K562 (cell line): ENCODE measurements at regions not wholly inside any gene's neighbourhood (a gene's known extent, or its start where the extent isn't known, plus 50 kb on each side); places are given as distances from the start of the nearest gene placed in this dataset.

Source experiments
- BCL6 ChIP-seq: fragments of 250-450 bp; sonication (Bioruptor Pico); IDR thresholded peaks from 2 replicates; pipeline ENCODE4 v1.4.0; 2020
- FOXM1 ChIP-seq, 2 experiments: fragments of 450-650 bp in 1 of 2; sonication (generic) in 1 of 2; formaldehyde crosslinking in 1 of 2; IDR thresholded peaks; 2 replicates each; pipeline versions ENCODE4 v1.6.1 to v1.9.0; 2017 to 2022; ENCODE audit warnings: low read depth in 2 of 2, mild to moderate bottlenecking in 2 of 2, missing genetic modification reagents in 1 of 2, moderate library complexity in 1 of 2
- HLTF ChIP-seq: fragments of 450-650 bp; IDR thresholded peaks from 2 replicates; pipeline ENCODE4 v1.6.1; 2016
- HNRNPL ChIP-seq: fragments of 200-400 bp; formaldehyde crosslinking; IDR thresholded peaks from 2 replicates; pipeline ENCODE4 v1.6.1; 2017; ENCODE audit warnings: low read depth, mild to moderate bottlenecking, low read length
- MEIS2 ChIP-seq: fragments of 450-650 bp; IDR thresholded peaks from 2 replicates; pipeline ENCODE4 v1.6.1; 2014; ENCODE audit warnings: mild to moderate bottlenecking; ENCODE audit not compliant: partially characterized antibody
- MYC ChIP-seq, 2 experiments: fragments of 250-450 bp in 1 of 2; sonication (Bioruptor Pico) in 1 of 2; IDR thresholded peaks; 2 replicates each; pipeline versions ENCODE4 v1.5.1 to v1.6.1; 2012 to 2021; ENCODE audit warnings: low read depth in 2 of 2, borderline replicate concordance in 1 of 2, improper control_type of control experiment in 1 of 2, low read length in 1 of 2, mild to moderate bottlenecking in 1 of 2, moderate library complexity in 1 of 2
- NBN ChIP-seq: fragments of 450-650 bp; IDR thresholded peaks from 2 replicates; pipeline ENCODE4 v1.6.1; 2016; ENCODE audit warnings: low read depth, mild to moderate bottlenecking
- RBBP5 ChIP-seq: fragments of 200-600 bp; sonication (generic); IDR thresholded peaks from 2 replicates; pipeline ENCODE4 v1.6.1; 2012; ENCODE audit warnings: borderline replicate concordance, mild to moderate bottlenecking, low read length, control low read depth, inconsistent platforms; ENCODE audit not compliant: insufficient read depth, poor library complexity, severe bottlenecking
- TEAD1 ChIP-seq, 2 experiments: fragments of 450-650 bp in 1 of 2; sonication (generic) in 1 of 2; formaldehyde crosslinking; IDR thresholded peaks; 2 replicates each; pipeline versions ENCODE4 v1.4.0 to v1.8.0; 2020 to 2022; ENCODE audit warnings: mild to moderate bottlenecking in 2 of 2, missing genetic modification reagents in 1 of 2
- TRIM24 ChIP-seq, 2 experiments: fragments of 450-650 bp; IDR thresholded peaks; 2 replicates each; pipeline ENCODE4 v1.6.1; 2016
- ZEB2 ChIP-seq: fragments of 450-650 bp; IDR thresholded peaks from 2 replicates; pipeline ENCODE4 v1.6.1; 2016
- ZNF121 ChIP-seq: sonication (generic); formaldehyde crosslinking; conservative IDR thresholded peaks from 2 replicates; pipeline ENCODE4 v1.8.0; 2022; ENCODE audit warnings: missing genetic modification reagents
- ZNF184 ChIP-seq: sonication (generic); formaldehyde crosslinking; IDR thresholded peaks from 2 replicates; pipeline ENCODE4 v1.5.0; 2020; ENCODE audit warnings: missing genetic modification reagents
- ZNF311 ChIP-seq: fragments of 250-450 bp; sonication (Bioruptor Pico); IDR thresholded peaks from 2 replicates; pipeline ENCODE4 v1.4.0; 2020; ENCODE audit warnings: mild to moderate bottlenecking, moderate library complexity
- ZZZ3 ChIP-seq: fragments of 450-650 bp; IDR thresholded peaks from 2 replicates; pipeline ENCODE4 v1.6.1; 2016; ENCODE audit warnings: antibody characterized with exemption, mild to moderate bottlenecking, moderate library complexity
- TF ChIP-seq, protein P1 (sequence below): fragments of 250-450 bp; sonication (Bioruptor Pico); IDR thresholded peaks from 2 replicates; pipeline ENCODE4 v1.4.0; 2020; ENCODE audit warnings: mild to moderate bottlenecking
- TF ChIP-seq, protein P2 (sequence below): fragments of 250-450 bp; sonication (Bioruptor Pico); IDR thresholded peaks from 2 replicates; pipeline ENCODE4 v1.9.0; 2021; ENCODE audit warnings: mild to moderate bottlenecking, inconsistent platforms
- TF ChIP-seq, protein P3 (sequence below): fragments of 450-650 bp; IDR thresholded peaks from 2 replicates; pipeline ENCODE4 v1.6.1; 2016; ENCODE audit warnings: low read depth, mild to moderate bottlenecking, moderate library complexity
- TF ChIP-seq, protein P4 (sequence below): fragments of 450-650 bp; IDR thresholded peaks from 2 replicates; pipeline ENCODE4 v1.6.1; 2018; ENCODE audit not compliant: partially characterized antibody

DNA sequence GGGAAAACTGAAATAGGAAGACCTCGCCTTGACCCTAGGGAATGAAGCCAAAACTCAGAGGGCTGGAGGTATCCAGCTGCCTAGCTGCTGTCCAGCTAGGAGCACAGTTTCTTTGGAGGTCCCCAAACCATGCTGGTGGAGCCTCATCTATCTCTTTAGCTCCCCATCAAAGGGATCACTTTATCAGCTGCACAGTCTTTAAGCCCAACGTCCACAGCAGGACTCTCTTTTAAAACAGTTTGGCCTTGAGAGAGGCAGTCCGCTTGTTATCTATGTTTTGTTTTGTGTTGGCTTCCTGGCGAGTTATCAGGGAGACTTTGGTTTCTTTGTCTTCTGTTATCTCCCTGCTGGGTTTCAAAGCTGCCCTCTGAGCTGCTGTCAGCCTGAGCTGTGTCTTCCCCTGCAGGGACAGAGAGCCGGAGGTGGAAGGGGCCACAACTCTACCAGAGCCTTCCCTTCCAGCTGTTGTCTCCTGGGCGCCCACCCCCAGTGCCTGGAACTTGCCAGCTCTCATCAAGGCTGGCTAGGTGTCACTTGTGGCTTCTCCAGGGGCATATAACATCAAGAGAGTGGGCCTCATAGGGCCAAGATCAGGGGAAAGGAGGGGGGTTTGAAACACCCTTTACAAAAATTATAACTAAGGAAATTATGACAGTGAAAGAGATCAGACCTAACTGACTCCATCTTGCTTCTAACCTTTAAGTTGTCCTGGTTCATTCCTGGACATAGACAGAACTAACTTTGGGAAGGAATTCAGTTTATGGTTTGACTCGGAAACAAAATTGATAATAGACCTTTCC lies 61.4 kb upstream of the C15orf39 start (continued):
- TF ChIP-seq, protein P1, sequence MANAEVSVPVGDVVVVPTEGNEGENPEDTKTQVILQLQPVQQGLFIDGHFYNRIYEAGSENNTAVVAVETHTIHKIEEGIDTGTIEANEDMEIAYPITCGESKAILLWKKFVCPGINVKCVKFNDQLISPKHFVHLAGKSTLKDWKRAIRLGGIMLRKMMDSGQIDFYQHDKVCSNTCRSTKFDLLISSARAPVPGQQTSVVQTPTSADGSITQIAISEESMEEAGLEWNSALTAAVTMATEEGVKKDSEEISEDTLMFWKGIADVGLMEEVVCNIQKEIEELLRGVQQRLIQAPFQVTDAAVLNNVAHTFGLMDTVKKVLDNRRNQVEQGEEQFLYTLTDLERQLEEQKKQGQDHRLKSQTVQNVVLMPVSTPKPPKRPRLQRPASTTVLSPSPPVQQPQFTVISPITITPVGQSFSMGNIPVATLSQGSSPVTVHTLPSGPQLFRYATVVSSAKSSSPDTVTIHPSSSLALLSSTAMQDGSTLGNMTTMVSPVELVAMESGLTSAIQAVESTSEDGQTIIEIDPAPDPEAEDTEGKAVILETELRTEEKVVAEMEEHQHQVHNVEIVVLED: no peak
- TF ChIP-seq NBN: no peak
- TF ChIP-seq, protein P2, sequence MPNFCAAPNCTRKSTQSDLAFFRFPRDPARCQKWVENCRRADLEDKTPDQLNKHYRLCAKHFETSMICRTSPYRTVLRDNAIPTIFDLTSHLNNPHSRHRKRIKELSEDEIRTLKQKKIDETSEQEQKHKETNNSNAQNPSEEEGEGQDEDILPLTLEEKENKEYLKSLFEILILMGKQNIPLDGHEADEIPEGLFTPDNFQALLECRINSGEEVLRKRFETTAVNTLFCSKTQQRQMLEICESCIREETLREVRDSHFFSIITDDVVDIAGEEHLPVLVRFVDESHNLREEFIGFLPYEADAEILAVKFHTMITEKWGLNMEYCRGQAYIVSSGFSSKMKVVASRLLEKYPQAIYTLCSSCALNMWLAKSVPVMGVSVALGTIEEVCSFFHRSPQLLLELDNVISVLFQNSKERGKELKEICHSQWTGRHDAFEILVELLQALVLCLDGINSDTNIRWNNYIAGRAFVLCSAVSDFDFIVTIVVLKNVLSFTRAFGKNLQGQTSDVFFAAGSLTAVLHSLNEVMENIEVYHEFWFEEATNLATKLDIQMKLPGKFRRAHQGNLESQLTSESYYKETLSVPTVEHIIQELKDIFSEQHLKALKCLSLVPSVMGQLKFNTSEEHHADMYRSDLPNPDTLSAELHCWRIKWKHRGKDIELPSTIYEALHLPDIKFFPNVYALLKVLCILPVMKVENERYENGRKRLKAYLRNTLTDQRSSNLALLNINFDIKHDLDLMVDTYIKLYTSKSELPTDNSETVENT (CRISPR knock-in tag): no peak
- TF ChIP-seq ZEB2: 0 out of 2 replicates have a peak, but pooled peaks have one; percentile 20
- peak; percentile 57 for TF ChIP-seq MEIS2
- TF ChIP-seq ZZZ3: no peak
- TF ChIP-seq HLTF: no peak
- no peak for TF ChIP-seq ZNF121 (CRISPR knock-in tag)
- no peak for TF ChIP-seq ZNF184 (CRISPR knock-in tag)
- TF ChIP-seq, protein P3, sequence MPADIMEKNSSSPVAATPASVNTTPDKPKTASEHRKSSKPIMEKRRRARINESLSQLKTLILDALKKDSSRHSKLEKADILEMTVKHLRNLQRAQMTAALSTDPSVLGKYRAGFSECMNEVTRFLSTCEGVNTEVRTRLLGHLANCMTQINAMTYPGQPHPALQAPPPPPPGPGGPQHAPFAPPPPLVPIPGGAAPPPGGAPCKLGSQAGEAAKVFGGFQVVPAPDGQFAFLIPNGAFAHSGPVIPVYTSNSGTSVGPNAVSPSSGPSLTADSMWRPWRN: 0 out of 2 replicates have a peak, but pooled peaks have one; percentile 18
- peak; percentile 22; the same call in 1 of the 2 replicates for TF ChIP-seq MYC (IDR thresholded peaks at IDR 0.05; ENCODE audit: low read depth, low read length)
- TF ChIP-seq MYC (CRISPR knock-in tag; IDR thresholded peaks at IDR 0.05; ENCODE audit: borderline replicate concordance, low read depth): no peak
- peak; percentile 29 for TF ChIP-seq RBBP5
- TF ChIP-seq HNRNPL: no peak
- TF ChIP-seq ZNF311 (CRISPR knock-in tag): peak; percentile 96
- TF ChIP-seq TEAD1 (CRISPR knock-in tag; IDR thresholded peaks at IDR 0.05): peak in 1 of 2 experiments; percentile 36; a peak in 1 of 4 replicates
- TF ChIP-seq, protein P4, sequence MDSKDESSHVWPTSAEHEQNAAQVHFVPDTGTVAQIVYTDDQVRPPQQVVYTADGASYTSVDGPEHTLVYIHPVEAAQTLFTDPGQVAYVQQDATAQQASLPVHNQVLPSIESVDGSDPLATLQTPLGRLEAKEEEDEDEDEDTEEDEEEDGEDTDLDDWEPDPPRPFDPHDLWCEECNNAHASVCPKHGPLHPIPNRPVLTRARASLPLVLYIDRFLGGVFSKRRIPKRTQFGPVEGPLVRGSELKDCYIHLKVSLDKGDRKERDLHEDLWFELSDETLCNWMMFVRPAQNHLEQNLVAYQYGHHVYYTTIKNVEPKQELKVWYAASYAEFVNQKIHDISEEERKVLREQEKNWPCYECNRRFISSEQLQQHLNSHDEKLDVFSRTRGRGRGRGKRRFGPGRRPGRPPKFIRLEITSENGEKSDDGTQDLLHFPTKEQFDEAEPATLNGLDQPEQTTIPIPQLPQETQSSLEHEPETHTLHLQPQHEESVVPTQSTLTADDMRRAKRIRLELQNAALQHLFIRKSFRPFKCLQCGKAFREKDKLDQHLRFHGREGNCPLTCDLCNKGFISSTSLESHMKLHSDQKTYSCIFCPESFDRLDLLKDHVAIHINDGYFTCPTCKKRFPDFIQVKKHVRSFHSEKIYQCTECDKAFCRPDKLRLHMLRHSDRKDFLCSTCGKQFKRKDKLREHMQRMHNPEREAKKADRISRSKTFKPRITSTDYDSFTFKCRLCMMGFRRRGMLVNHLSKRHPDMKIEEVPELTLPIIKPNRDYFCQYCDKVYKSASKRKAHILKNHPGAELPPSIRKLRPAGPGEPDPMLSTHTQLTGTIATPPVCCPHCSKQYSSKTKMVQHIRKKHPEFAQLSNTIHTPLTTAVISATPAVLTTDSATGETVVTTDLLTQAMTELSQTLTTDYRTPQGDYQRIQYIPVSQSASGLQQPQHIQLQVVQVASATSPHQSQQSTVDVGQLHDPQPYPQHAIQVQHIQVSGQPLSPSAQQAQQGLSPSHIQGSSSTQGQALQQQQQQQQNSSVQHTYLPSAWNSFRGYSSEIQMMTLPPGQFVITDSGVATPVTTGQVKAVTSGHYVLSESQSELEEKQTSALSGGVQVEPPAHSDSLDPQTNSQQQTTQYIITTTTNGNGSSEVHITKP: no peak
- peak; percentile 62 for TF ChIP-seq FOXM1 (IDR thresholded peaks at IDR 0.05; ENCODE audit: low read depth)
- no peak for TF ChIP-seq FOXM1 (CRISPR knock-in tag; IDR thresholded peaks at IDR 0.05; ENCODE audit: low read depth)
- TF ChIP-seq BCL6 (CRISPR knock-in tag): no peak
- TF ChIP-seq TRIM24 (IDR thresholded peaks at IDR 0.05): peak in 1 of 2 experiments; percentile 77; a peak in 2 of 4 replicates
